HG03175 (cell line): ENCODE measurements at regions not wholly inside any gene's neighbourhood (a gene's known extent, or its start where the extent isn't known, plus 50 kb on each side); places are given as distances from the start of the nearest gene placed in this dataset.

ENCODE experiments used
- ATAC-seq: cut with Tn5 transposase; IDR thresholded peaks from one replicate; pipeline ENCODE4 v1.9.1; 2021; ENCODE audit warnings: mild to moderate bottlenecking, moderate library complexity; ENCODE audit not compliant: unreplicated experiment

GRCh38 chr4:162241857-162242256 is 78.1 kb upstream of the FSTL5 start:
- ATAC-seq: no peak

GRCh38 chr4:162239992-162240769 is 76.4 kb upstream of the FSTL5 start:
- no peak for ATAC-seq

- ATAC-seq: no peak
These were observed 73.9 kb upstream of the FSTL5 start for GRCh38 chr4:162237676-162238075.

GRCh38 chr4:162234595-162234994 is 70.8 kb upstream of the FSTL5 start:
- ATAC-seq: no peak

GRCh38 chr4:162232349-162232748 is 68.5 kb upstream of the FSTL5 start:
- no peak for ATAC-seq

- ATAC-seq: no peak
These were observed 65.9 kb upstream of the FSTL5 start for GRCh38 chr4:162229670-162230069.

GRCh38 chr4:162221148-162221547 is 57.3 kb upstream of the FSTL5 start:
- no peak for ATAC-seq
